AG08395 (cell line): ENCODE measurements at regions not wholly inside any gene's neighbourhood (a gene's known extent, or its start where the extent isn't known, plus 50 kb on each side); places are given as distances from the start of the nearest gene placed in this dataset.
"Not testable (repeated sequence)": the region's sequence is repeated elsewhere in the genome, so short reads cannot be mapped to it uniquely, and the experiment has no call there.

ENCODE experiments used
- DNase-seq: peaks from one replicate; pipeline ENCODE4 v3.0.0; 2012; ENCODE audit warnings: mixed read lengths, low spot score

- DNase-seq = no peak
Observed at GRCh38 chr13:91216928-91217700, 130.4 kb upstream of the MIR17HG start.

- no peak for DNase-seq
Observed at GRCh38 chr13:91219201-91219600, 128.3 kb upstream of the MIR17HG start.

- DNase-seq = no peak
Observed at GRCh38 chr13:91220872-91221271, 126.6 kb upstream of the MIR17HG start.

- no peak for DNase-seq
Observed at GRCh38 chr13:91228108-91228507, 119.4 kb upstream of the MIR17HG start.

- no peak for DNase-seq
Observed at GRCh38 chr13:91228940-91229339, 118.5 kb upstream of the MIR17HG start.

- no peak for DNase-seq
Observed at GRCh38 chr13:91232716-91233115, 114.8 kb upstream of the MIR17HG start.

GRCh38 chr13:91233291-91233690 is 114.2 kb upstream of the MIR17HG start:
- no peak for DNase-seq

- no peak for DNase-seq
Observed at GRCh38 chr13:91236182-91236581, 111.3 kb upstream of the MIR17HG start.

- no peak for DNase-seq
Observed at GRCh38 chr13:91236921-91237320, 110.6 kb upstream of the MIR17HG start.

- DNase-seq = no peak
Observed at GRCh38 chr13:91238036-91238435, 109.5 kb upstream of the MIR17HG start.

- no peak for DNase-seq
Observed at GRCh38 chr13:91240341-91240740, 107.1 kb upstream of the MIR17HG start.

- no peak for DNase-seq
Observed at GRCh38 chr13:91241221-91241933, 106.1 kb upstream of the MIR17HG start.

GRCh38 chr13:91242652-91243051 is 104.8 kb upstream of the MIR17HG start:
- DNase-seq = no peak

GRCh38 chr13:91245288-91245687 is 102.2 kb upstream of the MIR17HG start:
- DNase-seq = no peak

GRCh38 chr13:91247768-91248167 is 99.7 kb upstream of the MIR17HG start:
- DNase-seq = no peak

GRCh38 chr13:91248249-91248648 is 99.2 kb upstream of the MIR17HG start:
- DNase-seq = no peak

GRCh38 chr13:91249370-91249769 is 98.1 kb upstream of the MIR17HG start:
- DNase-seq = no peak

- DNase-seq = no peak
Observed at GRCh38 chr13:91249861-91250260, 97.6 kb upstream of the MIR17HG start.

GRCh38 chr13:91251573-91251972 is 95.9 kb upstream of the MIR17HG start:
- not testable (repeated sequence) for DNase-seq

GRCh38 chr13:91264484-91264883 is 83.0 kb upstream of the MIR17HG start:
- no peak for DNase-seq

- no peak for DNase-seq
Observed at GRCh38 chr13:91269237-91269636, 78.2 kb upstream of the MIR17HG start.

GRCh38 chr13:91270031-91270430 is 77.5 kb upstream of the MIR17HG start:
- no peak for DNase-seq

- no peak for DNase-seq
Observed at GRCh38 chr13:91272235-91272777, 75.2 kb upstream of the MIR17HG start.
